ENCODE measurements at regions not wholly inside any gene's neighbourhood (a gene's known extent, or its start where the extent isn't known, plus 50 kb on each side); places are given as distances from the start of the nearest gene placed in this dataset.

DNA sequence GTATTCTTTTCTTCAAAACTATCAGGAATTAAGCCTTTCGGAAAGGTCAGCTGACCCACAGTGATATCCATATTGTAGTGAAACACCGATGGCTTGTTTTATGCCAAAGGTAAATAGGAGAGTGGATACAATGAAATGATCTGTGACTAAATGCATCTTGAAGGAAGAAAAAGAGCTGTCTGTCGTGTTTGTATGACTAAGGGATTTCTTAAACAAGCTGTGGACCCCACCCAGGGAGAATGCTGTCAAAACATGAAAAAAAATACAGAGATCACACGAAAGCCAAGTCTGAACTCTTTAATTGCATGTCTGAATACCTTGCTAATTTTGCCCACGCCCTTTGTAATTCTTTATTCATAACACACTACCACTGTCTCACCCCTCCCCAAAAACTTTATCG, 286.4 kb upstream of the WWC1 start:
- in situ Hi-C loops (cut with MboI; ENCODE audit: low pct_unique_long_range_greater_than_20kb, low sequenced_read_pairs, unreplicated experiment), result no loop called here
- no peak for DNase-seq (ENCODE audit: low spot score)
- TF ChIP-seq, protein P1, sequence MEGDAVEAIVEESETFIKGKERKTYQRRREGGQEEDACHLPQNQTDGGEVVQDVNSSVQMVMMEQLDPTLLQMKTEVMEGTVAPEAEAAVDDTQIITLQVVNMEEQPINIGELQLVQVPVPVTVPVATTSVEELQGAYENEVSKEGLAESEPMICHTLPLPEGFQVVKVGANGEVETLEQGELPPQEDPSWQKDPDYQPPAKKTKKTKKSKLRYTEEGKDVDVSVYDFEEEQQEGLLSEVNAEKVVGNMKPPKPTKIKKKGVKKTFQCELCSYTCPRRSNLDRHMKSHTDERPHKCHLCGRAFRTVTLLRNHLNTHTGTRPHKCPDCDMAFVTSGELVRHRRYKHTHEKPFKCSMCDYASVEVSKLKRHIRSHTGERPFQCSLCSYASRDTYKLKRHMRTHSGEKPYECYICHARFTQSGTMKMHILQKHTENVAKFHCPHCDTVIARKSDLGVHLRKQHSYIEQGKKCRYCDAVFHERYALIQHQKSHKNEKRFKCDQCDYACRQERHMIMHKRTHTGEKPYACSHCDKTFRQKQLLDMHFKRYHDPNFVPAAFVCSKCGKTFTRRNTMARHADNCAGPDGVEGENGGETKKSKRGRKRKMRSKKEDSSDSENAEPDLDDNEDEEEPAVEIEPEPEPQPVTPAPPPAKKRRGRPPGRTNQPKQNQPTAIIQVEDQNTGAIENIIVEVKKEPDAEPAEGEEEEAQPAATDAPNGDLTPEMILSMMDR (IDR thresholded peaks at IDR 0.05; ENCODE audit: extremely low read depth, insufficient read depth, missing control alignments), result no peak

DNA sequence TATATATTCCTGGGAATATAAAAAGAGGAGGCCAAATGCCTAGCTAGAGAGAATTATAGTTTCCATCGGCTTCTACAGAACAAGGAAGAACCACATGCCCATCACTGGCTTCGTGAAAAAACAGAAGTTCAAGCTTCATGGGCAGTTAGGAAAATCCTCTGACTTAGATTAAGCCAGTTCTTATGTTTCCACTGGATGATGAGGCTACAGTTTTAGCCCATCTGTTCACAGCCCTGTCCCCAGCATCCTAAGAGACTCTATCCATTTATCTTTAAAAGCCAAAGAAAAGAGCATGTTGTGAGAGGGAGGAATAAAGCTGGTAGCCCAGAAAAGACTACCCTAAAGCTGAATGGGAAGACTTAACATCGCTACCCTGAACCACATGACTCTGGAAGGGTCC, 285.5 kb upstream of the WWC1 start:
- TF ChIP-seq, protein P1 (IDR thresholded peaks at IDR 0.05; ENCODE audit: extremely low read depth, insufficient read depth, missing control alignments), result no peak
- in situ Hi-C loops (cut with MboI; ENCODE audit: low pct_unique_long_range_greater_than_20kb, low sequenced_read_pairs, unreplicated experiment), result no loop called here
- DNase-seq (ENCODE audit: low spot score), result no peak

DNA sequence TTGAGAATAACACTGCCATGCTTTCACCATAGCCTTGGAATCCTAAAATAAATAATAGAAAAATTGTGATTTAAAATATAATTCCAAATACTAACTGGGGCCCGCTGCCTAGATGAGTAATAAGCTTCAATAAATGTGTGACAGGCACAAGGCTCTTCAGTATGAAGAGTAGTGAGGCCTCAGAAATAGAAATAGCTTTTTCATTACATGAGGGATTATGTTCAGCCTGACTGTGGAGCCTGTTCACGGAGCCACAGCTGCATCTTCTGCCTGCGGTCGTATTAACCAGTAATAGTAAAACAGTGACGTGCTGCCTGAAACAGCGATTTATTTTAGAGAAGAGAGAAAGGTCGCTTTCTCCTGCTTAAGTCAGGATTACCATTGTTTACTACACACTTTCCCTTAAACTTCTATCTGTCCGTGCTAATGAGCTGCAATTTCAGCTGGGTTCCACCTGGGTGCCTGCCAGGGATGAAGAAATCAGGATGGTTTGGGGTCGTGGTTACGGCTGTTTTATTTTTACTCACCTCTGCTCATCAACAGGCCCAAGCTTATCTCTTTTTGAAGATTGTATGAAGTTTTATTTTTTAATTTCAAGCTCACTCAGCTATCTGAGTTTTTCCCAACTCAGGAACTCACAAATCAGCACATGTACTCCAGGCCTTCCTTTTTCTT, 284.9 kb upstream of the WWC1 start:
- in situ Hi-C loops (cut with MboI; ENCODE audit: low pct_unique_long_range_greater_than_20kb, low sequenced_read_pairs, unreplicated experiment), result no loop called here
- TF ChIP-seq, protein P1 (IDR thresholded peaks at IDR 0.05; ENCODE audit: extremely low read depth, insufficient read depth, missing control alignments), result no peak
- no peak for DNase-seq (ENCODE audit: low spot score)

DNA sequence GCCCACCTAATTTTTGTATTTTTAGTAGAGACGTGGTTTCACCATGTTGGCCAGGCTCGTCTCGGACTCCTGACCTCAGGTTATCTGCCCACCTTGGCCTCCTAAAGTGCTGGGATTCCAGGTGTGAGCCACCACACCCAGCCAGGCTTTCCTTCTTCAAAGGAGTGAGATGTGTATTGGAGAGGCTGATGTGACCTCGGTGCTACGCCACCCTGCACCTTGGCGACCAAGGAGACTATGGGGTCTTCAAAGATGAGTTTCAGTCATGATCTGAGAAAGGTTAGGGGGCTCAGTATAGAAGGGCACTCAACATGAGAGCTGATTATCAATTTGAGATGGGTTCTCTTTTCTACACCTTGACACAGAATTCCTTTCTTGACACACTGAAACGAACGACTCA, 284.2 kb upstream of the WWC1 start:
- no peak for DNase-seq (ENCODE audit: low spot score)
- in situ Hi-C loops (cut with MboI; ENCODE audit: low pct_unique_long_range_greater_than_20kb, low sequenced_read_pairs, unreplicated experiment), result no loop called here
- TF ChIP-seq, protein P1 (IDR thresholded peaks at IDR 0.05; ENCODE audit: extremely low read depth, insufficient read depth, missing control alignments), result no peak

DNA sequence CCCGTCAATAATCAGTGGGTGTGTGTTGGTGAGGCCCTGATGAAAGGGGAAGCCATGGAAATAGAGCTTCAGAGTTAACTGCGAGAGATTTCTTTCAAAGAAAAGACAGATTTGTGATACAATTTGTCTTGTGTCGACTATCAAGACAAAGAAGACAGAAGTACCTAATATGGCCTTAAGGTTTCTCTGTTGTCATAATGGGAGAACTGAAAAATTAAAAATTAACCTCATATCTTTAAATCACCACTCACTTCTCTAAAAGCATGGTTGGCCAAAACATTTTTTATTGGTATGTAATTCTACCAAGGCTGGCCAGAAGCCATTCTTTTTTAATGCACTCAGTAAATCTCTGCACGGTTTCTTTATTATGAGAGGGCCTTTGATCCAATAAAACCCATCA, 282.9 kb upstream of the WWC1 start:
- no peak for DNase-seq (ENCODE audit: low spot score)
- in situ Hi-C loops (cut with MboI; ENCODE audit: low pct_unique_long_range_greater_than_20kb, low sequenced_read_pairs, unreplicated experiment), result no loop called here
- TF ChIP-seq, protein P1 (IDR thresholded peaks at IDR 0.05; ENCODE audit: extremely low read depth, insufficient read depth, missing control alignments), result no peak

DNA sequence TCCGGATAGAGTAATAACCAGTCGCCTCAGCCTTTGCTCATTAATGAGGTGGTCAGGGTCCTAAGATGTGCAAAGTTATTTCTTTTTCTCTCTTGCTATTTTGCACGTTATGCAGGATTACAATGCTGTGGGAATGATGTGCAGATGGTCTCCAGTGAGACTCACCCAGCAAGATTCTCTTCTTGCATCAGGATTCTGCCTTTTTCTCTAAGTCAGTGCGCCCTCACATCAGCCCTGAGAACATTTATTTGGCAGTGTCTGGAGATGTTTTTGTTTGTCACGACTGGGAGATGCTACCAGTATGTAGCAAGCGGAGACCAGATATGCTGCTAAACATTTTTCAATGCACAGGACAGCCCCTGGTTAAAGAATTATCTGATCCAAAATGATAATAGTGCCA, 280.3 kb upstream of the WWC1 start:
- TF ChIP-seq, protein P1 (IDR thresholded peaks at IDR 0.05; ENCODE audit: extremely low read depth, insufficient read depth, missing control alignments), result no peak
- DNase-seq (ENCODE audit: low spot score), result no peak
- in situ Hi-C loops (cut with MboI; ENCODE audit: low pct_unique_long_range_greater_than_20kb, low sequenced_read_pairs, unreplicated experiment), result no loop called here
